ENCODE measurements at regions not wholly inside any gene's neighbourhood (a gene's known extent, or its start where the extent isn't known, plus 50 kb on each side); places are given as distances from the start of the nearest gene placed in this dataset.
A peak's percentile ranks its signal among the peaks of the same experiment; 100 is the strongest.

GRCh38 chr11:115716080-115716479, 211.9 kb upstream of the CADM1 start:
- intact Hi-C loops (cut with micrococcal nuclease): no loop called here
- H3K27me3 Mint-ChIP-seq: peaks cover 51% of the 10 kb centered on the region
- no peaks in the 10 kb centered on the region for H3K36me3 Mint-ChIP-seq (ENCODE audit: low read depth)
- no peak overlapping the region for H3K4me3 Mint-ChIP-seq
- peaks cover 42% of the 10 kb centered on the region for H3K4me1 Mint-ChIP-seq (ENCODE audit: low read depth)
- no peak overlapping the region for H3K27ac Mint-ChIP-seq
- no peaks in the 10 kb centered on the region for H3K9me3 Mint-ChIP-seq

- intact Hi-C loops (cut with micrococcal nuclease): no loop called here
- Mint-ChIP-seq H3K4me1 (ENCODE audit: low read depth) (peaks cover 41% of the 10 kb centered on the region), H3K9me3 (no peaks in the 10 kb centered on the region), H3K36me3 (ENCODE audit: low read depth) (no peaks in the 10 kb centered on the region), H3K27me3 (peaks cover 50% of the 10 kb centered on the region), H3K4me3 (no peak overlapping the region), H3K27ac (no peak overlapping the region)
These were observed 211.1 kb upstream of the CADM1 start for GRCh38 chr11:115715251-115715770.

GRCh38 chr11:115712296-115712695, 208.1 kb upstream of the CADM1 start:
- peaks cover 38% of the 10 kb centered on the region for H3K27me3 Mint-ChIP-seq
- H3K27ac Mint-ChIP-seq: no peak overlapping the region
- no peaks in the 10 kb centered on the region for H3K36me3 Mint-ChIP-seq (ENCODE audit: low read depth)
- no peak overlapping the region for H3K4me3 Mint-ChIP-seq
- H3K4me1 Mint-ChIP-seq (ENCODE audit: low read depth): peaks cover 56% of the 10 kb centered on the region
- H3K9me3 Mint-ChIP-seq: no peaks in the 10 kb centered on the region
- intact Hi-C loops (cut with micrococcal nuclease): no loop called here

GRCh38 chr11:115710980-115711379, 206.8 kb upstream of the CADM1 start:
- Mint-ChIP-seq H3K4me3 (no peak overlapping the region), H3K4me1 (ENCODE audit: low read depth) (peaks cover 54% of the 10 kb centered on the region), H3K36me3 (ENCODE audit: low read depth) (no peaks in the 10 kb centered on the region), H3K9me3 (no peaks in the 10 kb centered on the region), H3K27ac (no peak overlapping the region), H3K27me3 (peaks cover 31% of the 10 kb centered on the region)
- intact Hi-C loops (cut with micrococcal nuclease): no loop called here

- H3K4me1 Mint-ChIP-seq (ENCODE audit: low read depth): peaks cover 52% of the 10 kb centered on the region
- H3K27ac Mint-ChIP-seq: no peak overlapping the region
- H3K4me3 Mint-ChIP-seq: no peak overlapping the region
- no peaks in the 10 kb centered on the region for H3K36me3 Mint-ChIP-seq (ENCODE audit: low read depth)
- intact Hi-C loops (cut with micrococcal nuclease): no loop called here
- H3K27me3 Mint-ChIP-seq: peaks cover 25% of the 10 kb centered on the region
- no peaks in the 10 kb centered on the region for H3K9me3 Mint-ChIP-seq
These were observed 206.2 kb upstream of the CADM1 start for GRCh38 chr11:115710426-115710825.

GRCh38 chr11:115709297-115709696, 205.1 kb upstream of the CADM1 start:
- peaks cover 6% of the 10 kb centered on the region for H3K9me3 Mint-ChIP-seq
- intact Hi-C loops (cut with micrococcal nuclease): no loop called here
- no peaks in the 10 kb centered on the region for H3K36me3 Mint-ChIP-seq (ENCODE audit: low read depth)
- peak overlapping the region; percentile 35 for H3K4me3 Mint-ChIP-seq
- H3K27ac Mint-ChIP-seq: peak overlapping the region; percentile 14
- H3K4me1 Mint-ChIP-seq (ENCODE audit: low read depth): peaks cover 61% of the 10 kb centered on the region
- H3K27me3 Mint-ChIP-seq: peaks cover 17% of the 10 kb centered on the region

- Mint-ChIP-seq H3K9me3 (peaks cover 9% of the 10 kb centered on the region), H3K27ac (peak overlapping the region; percentile 65), H3K4me3 (no peak overlapping the region), H3K27me3 (peaks cover 12% of the 10 kb centered on the region), H3K4me1 (ENCODE audit: low read depth) (peaks cover 62% of the 10 kb centered on the region), H3K36me3 (ENCODE audit: low read depth) (no peaks in the 10 kb centered on the region)
- intact Hi-C loops (cut with micrococcal nuclease): no loop called here
These were observed 203.1 kb upstream of the CADM1 start for GRCh38 chr11:115707180-115707905.

GRCh38 chr11:115706626-115707135, 202.5 kb upstream of the CADM1 start:
- H3K27ac Mint-ChIP-seq: peak overlapping the region; percentile 65
- peaks cover 9% of the 10 kb centered on the region for H3K9me3 Mint-ChIP-seq
- no peak overlapping the region for H3K4me3 Mint-ChIP-seq
- intact Hi-C loops (cut with micrococcal nuclease): no loop called here
- peaks cover 14% of the 10 kb centered on the region for H3K27me3 Mint-ChIP-seq
- peaks cover 62% of the 10 kb centered on the region for H3K4me1 Mint-ChIP-seq (ENCODE audit: low read depth)
- no peaks in the 10 kb centered on the region for H3K36me3 Mint-ChIP-seq (ENCODE audit: low read depth)

- Mint-ChIP-seq H3K27ac (no peak overlapping the region), H3K4me3 (no peak overlapping the region), H3K27me3 (peaks cover 17% of the 10 kb centered on the region), H3K9me3 (peaks cover 9% of the 10 kb centered on the region), H3K4me1 (ENCODE audit: low read depth) (peaks cover 56% of the 10 kb centered on the region), H3K36me3 (ENCODE audit: low read depth) (no peaks in the 10 kb centered on the region)
- intact Hi-C loops (cut with micrococcal nuclease): no loop called here
These were observed 201.0 kb upstream of the CADM1 start for GRCh38 chr11:115705200-115705599.

- no peak overlapping the region for H3K27ac Mint-ChIP-seq
- intact Hi-C loops (cut with micrococcal nuclease): no loop called here
- peaks cover 9% of the 10 kb centered on the region for H3K9me3 Mint-ChIP-seq
- no peaks in the 10 kb centered on the region for H3K36me3 Mint-ChIP-seq (ENCODE audit: low read depth)
- H3K4me3 Mint-ChIP-seq: no peak overlapping the region
- peaks cover 31% of the 10 kb centered on the region for H3K4me1 Mint-ChIP-seq (ENCODE audit: low read depth)
- peaks cover 30% of the 10 kb centered on the region for H3K27me3 Mint-ChIP-seq
These were observed 197.0 kb upstream of the CADM1 start for GRCh38 chr11:115700981-115701875.

GRCh38 chr11:115700496-115700895, 196.3 kb upstream of the CADM1 start:
- H3K36me3 Mint-ChIP-seq (ENCODE audit: low read depth): no peaks in the 10 kb centered on the region
- H3K9me3 Mint-ChIP-seq: peaks cover 9% of the 10 kb centered on the region
- peaks cover 35% of the 10 kb centered on the region for H3K4me1 Mint-ChIP-seq (ENCODE audit: low read depth)
- peaks cover 37% of the 10 kb centered on the region for H3K27me3 Mint-ChIP-seq
- no peak overlapping the region for H3K4me3 Mint-ChIP-seq
- intact Hi-C loops (cut with micrococcal nuclease): no loop called here
- H3K27ac Mint-ChIP-seq: no peak overlapping the region

GRCh38 chr11:115699733-115700132, 195.5 kb upstream of the CADM1 start:
- peaks cover 37% of the 10 kb centered on the region for H3K27me3 Mint-ChIP-seq
- H3K36me3 Mint-ChIP-seq (ENCODE audit: low read depth): no peaks in the 10 kb centered on the region
- peaks cover 33% of the 10 kb centered on the region for H3K4me1 Mint-ChIP-seq (ENCODE audit: low read depth)
- no peak overlapping the region for H3K27ac Mint-ChIP-seq
- intact Hi-C loops (cut with micrococcal nuclease): no loop called here
- peaks cover 7% of the 10 kb centered on the region for H3K9me3 Mint-ChIP-seq
- H3K4me3 Mint-ChIP-seq: no peak overlapping the region

- no peaks in the 10 kb centered on the region for H3K36me3 Mint-ChIP-seq (ENCODE audit: low read depth)
- intact Hi-C loops (cut with micrococcal nuclease): no loop called here
- peaks cover 3% of the 10 kb centered on the region for H3K9me3 Mint-ChIP-seq
- no peak overlapping the region for H3K4me3 Mint-ChIP-seq
- peaks cover 32% of the 10 kb centered on the region for H3K4me1 Mint-ChIP-seq (ENCODE audit: low read depth)
- H3K27me3 Mint-ChIP-seq: peaks cover 40% of the 10 kb centered on the region
- no peak overlapping the region for H3K27ac Mint-ChIP-seq
These were observed 195.1 kb upstream of the CADM1 start for GRCh38 chr11:115699326-115699725.

- Mint-ChIP-seq H3K36me3 (ENCODE audit: low read depth) (no peaks in the 10 kb centered on the region), H3K9me3 (no peaks in the 10 kb centered on the region), H3K4me1 (ENCODE audit: low read depth) (peaks cover 37% of the 10 kb centered on the region), H3K27me3 (peaks cover 41% of the 10 kb centered on the region), H3K27ac (no peak overlapping the region), H3K4me3 (no peak overlapping the region)
- intact Hi-C loops (cut with micrococcal nuclease): no loop called here
These were observed 194.0 kb upstream of the CADM1 start for GRCh38 chr11:115698243-115698642.
